ENCODE measurements at regions not wholly inside any gene's neighbourhood (a gene's known extent, or its start where the extent isn't known, plus 50 kb on each side); places are given as distances from the start of the nearest gene placed in this dataset.
"Not testable (repeated sequence)": the region's sequence is repeated elsewhere in the genome, so short reads cannot be mapped to it uniquely, and the experiment has no call there.

DNA sequence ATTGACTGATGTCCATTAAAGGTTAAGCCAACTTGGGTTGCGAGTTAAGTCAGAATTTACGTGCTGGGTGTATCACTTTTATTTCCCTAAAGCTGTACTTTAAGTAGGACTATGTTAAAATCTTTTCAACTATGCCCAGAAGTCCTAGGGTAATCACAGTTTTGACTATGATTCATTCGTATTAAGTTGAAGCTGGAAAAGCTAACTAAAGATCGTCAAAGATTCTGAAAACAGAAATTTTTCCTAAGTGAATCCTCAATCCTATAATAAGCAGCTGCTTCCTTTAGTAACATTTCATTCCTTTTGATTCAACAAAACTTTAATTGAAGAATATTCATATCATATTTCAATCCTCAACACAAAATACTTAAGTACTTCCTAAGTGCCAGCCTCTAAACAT lies 460.4 kb downstream of the ACTL7B start:
- H3K9me2 ChIP-seq (ENCODE audit: insufficient read depth): 0 out of 2 replicates have a peak, but pooled peaks cover 3% of the 10 kb centered on the region
- H3K4me1 Mint-ChIP-seq: no peaks in the 10 kb centered on the region
- H3K27me3 Mint-ChIP-seq (ENCODE audit: insufficient read depth, low read depth, poor library complexity): no peaks in the 10 kb centered on the region
- no peak overlapping the region for H3K4me3 ChIP-seq
- no peaks in the 10 kb centered on the region for H3K27me3 ChIP-seq (ENCODE audit: insufficient read depth)
- no peak for ATAC-seq
- H3K36me3 ChIP-seq (ENCODE audit: insufficient read depth): no peaks in the 10 kb centered on the region
- H3K27ac Mint-ChIP-seq: no peak overlapping the region
- TF ChIP-seq ZNF331 (CRISPR knock-in tag; IDR thresholded peaks at IDR 0.05; ENCODE audit: low read depth) (no peak), JUNB (IDR thresholded peaks at IDR 0.05; ENCODE audit: unreplicated experiment) (no peak)
- TF ChIP-seq, protein P1, sequence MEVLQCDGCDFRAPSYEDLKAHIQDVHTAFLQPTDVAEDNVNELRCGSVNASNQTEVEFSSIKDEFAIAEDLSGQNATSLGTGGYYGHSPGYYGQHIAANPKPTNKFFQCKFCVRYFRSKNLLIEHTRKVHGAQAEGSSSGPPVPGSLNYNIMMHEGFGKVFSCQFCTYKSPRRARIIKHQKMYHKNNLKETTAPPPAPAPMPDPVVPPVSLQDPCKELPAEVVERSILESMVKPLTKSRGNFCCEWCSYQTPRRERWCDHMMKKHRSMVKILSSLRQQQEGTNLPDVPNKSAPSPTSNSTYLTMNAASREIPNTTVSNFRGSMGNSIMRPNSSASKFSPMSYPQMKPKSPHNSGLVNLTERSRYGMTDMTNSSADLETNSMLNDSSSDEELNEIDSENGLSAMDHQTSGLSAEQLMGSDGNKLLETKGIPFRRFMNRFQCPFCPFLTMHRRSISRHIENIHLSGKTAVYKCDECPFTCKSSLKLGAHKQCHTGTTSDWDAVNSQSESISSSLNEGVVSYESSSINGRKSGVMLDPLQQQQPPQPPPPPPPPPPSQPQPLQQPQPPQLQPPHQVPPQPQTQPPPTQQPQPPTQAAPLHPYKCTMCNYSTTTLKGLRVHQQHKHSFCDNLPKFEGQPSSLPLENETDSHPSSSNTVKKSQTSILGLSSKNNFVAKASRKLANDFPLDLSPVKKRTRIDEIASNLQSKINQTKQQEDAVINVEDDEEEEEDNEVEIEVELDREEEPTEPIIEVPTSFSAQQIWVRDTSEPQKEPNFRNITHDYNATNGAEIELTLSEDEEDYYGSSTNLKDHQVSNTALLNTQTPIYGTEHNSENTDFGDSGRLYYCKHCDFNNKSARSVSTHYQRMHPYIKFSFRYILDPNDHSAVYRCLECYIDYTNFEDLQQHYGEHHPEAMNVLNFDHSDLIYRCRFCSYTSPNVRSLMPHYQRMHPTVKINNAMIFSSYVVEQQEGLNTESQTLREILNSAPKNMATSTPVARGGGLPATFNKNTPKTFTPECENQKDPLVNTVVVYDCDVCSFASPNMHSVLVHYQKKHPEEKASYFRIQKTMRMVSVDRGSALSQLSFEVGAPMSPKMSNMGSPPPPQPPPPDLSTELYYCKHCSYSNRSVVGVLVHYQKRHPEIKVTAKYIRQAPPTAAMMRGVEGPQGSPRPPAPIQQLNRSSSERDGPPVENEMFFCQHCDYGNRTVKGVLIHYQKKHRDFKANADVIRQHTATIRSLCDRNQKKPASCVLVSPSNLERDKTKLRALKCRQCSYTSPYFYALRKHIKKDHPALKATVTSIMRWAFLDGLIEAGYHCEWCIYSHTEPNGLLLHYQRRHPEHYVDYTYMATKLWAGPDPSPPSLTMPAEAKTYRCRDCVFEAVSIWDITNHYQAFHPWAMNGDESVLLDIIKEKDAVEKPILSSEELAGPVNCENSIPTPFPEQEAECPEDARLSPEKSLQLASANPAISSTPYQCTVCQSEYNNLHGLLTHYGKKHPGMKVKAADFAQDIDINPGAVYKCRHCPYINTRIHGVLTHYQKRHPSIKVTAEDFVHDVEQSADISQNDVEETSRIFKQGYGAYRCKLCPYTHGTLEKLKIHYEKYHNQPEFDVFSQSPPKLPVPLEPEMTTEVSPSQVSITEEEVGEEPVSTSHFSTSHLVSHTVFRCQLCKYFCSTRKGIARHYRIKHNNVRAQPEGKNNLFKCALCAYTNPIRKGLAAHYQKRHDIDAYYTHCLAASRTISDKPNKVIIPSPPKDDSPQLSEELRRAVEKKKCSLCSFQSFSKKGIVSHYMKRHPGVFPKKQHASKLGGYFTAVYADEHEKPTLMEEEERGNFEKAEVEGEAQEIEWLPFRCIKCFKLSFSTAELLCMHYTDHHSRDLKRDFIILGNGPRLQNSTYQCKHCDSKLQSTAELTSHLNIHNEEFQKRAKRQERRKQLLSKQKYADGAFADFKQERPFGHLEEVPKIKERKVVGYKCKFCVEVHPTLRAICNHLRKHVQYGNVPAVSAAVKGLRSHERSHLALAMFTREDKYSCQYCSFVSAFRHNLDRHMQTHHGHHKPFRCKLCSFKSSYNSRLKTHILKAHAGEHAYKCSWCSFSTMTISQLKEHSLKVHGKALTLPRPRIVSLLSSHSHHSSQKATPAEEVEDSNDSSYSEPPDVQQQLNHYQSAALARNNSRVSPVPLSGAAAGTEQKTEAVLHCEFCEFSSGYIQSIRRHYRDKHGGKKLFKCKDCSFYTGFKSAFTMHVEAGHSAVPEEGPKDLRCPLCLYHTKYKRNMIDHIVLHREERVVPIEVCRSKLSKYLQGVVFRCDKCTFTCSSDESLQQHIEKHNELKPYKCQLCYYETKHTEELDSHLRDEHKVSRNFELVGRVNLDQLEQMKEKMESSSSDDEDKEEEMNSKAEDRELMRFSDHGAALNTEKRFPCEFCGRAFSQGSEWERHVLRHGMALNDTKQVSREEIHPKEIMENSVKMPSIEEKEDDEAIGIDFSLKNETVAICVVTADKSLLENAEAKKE (CRISPR knock-in tag; IDR thresholded peaks at IDR 0.05): no peak
- TF ChIP-seq, protein P2, sequence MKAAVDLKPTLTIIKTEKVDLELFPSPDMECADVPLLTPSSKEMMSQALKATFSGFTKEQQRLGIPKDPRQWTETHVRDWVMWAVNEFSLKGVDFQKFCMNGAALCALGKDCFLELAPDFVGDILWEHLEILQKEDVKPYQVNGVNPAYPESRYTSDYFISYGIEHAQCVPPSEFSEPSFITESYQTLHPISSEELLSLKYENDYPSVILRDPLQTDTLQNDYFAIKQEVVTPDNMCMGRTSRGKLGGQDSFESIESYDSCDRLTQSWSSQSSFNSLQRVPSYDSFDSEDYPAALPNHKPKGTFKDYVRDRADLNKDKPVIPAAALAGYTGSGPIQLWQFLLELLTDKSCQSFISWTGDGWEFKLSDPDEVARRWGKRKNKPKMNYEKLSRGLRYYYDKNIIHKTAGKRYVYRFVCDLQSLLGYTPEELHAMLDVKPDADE (IDR thresholded peaks at IDR 0.05): no peak
- H4K20me1 ChIP-seq (replicated peaks; ENCODE audit: insufficient read depth): no peaks in the 10 kb centered on the region
- no peak overlapping the region; the same call in 1 of the 2 replicates for H2AFZ ChIP-seq
- H3K9me3 Mint-ChIP-seq: peaks cover 7% of the 10 kb centered on the region; the same call in 1 of the 3 replicates
- H3K4me3 Mint-ChIP-seq: no peak overlapping the region
- no peak overlapping the region for H3K4me2 ChIP-seq
- H3K36me3 Mint-ChIP-seq (ENCODE audit: low read depth): no peaks in the 10 kb centered on the region
- no peaks in the 10 kb centered on the region for H3K4me1 ChIP-seq (ENCODE audit: insufficient read depth)
- H3K79me2 ChIP-seq (replicated peaks; ENCODE audit: insufficient read depth): no peaks in the 10 kb centered on the region
- no peaks in the 10 kb centered on the region for H3F3A ChIP-seq (replicated peaks; ENCODE audit: low read depth)
- no peak overlapping the region for H3K27ac ChIP-seq (ENCODE audit: low read depth)
- no peak for DNase-seq (ENCODE audit: low spot score)

DNA sequence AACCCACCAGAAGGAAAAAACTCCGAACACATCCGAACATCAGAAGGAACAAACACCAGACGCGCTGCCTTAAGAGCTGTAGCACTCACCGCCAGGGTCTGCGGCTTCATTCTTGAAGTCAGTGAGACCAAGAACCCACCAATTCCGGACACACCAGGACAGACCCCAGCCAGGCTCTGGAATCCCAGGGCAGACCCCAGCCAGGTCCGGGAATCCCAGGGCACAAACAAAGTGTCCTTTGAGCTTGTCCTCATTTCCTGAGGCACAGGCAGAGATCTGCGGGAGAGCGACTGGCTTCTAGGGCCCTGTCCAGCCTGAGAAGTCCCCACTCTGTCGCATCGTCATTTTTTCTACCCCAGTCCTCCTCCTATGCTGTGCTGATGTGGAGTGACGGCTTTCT lies 461.1 kb downstream of the ACTL7B start:
- no peak overlapping the region for H3K27ac ChIP-seq (ENCODE audit: low read depth)
- no peaks in the 10 kb centered on the region for H3K27me3 ChIP-seq (ENCODE audit: insufficient read depth)
- peaks cover 7% of the 10 kb centered on the region; the same call in 1 of the 3 replicates for H3K9me3 Mint-ChIP-seq
- H3K4me1 Mint-ChIP-seq: no peaks in the 10 kb centered on the region
- H2AFZ ChIP-seq: no peak overlapping the region; the same call in 1 of the 2 replicates
- no peak overlapping the region for H3K27ac Mint-ChIP-seq
- no peak for DNase-seq (ENCODE audit: low spot score)
- no peaks in the 10 kb centered on the region for H3K79me2 ChIP-seq (replicated peaks; ENCODE audit: insufficient read depth)
- no peaks in the 10 kb centered on the region for H4K20me1 ChIP-seq (replicated peaks; ENCODE audit: insufficient read depth)
- no peaks in the 10 kb centered on the region for H3K27me3 Mint-ChIP-seq (ENCODE audit: insufficient read depth, low read depth, poor library complexity)
- no peaks in the 10 kb centered on the region for H3K36me3 Mint-ChIP-seq (ENCODE audit: low read depth)
- no peak for ATAC-seq
- H3K4me2 ChIP-seq: no peak overlapping the region
- no peaks in the 10 kb centered on the region for H3F3A ChIP-seq (replicated peaks; ENCODE audit: low read depth)
- no peak for TF ChIP-seq POLR2AphosphoS5 (IDR thresholded peaks at IDR 0.05; ENCODE audit: low read depth)
- H3K36me3 ChIP-seq (ENCODE audit: insufficient read depth): no peaks in the 10 kb centered on the region
- no peak overlapping the region for H3K4me3 ChIP-seq
- no peak overlapping the region for H3K4me3 Mint-ChIP-seq
- H3K4me1 ChIP-seq (ENCODE audit: insufficient read depth): no peaks in the 10 kb centered on the region
- no peaks in the 10 kb centered on the region for H3K9me2 ChIP-seq (ENCODE audit: insufficient read depth)

DNA sequence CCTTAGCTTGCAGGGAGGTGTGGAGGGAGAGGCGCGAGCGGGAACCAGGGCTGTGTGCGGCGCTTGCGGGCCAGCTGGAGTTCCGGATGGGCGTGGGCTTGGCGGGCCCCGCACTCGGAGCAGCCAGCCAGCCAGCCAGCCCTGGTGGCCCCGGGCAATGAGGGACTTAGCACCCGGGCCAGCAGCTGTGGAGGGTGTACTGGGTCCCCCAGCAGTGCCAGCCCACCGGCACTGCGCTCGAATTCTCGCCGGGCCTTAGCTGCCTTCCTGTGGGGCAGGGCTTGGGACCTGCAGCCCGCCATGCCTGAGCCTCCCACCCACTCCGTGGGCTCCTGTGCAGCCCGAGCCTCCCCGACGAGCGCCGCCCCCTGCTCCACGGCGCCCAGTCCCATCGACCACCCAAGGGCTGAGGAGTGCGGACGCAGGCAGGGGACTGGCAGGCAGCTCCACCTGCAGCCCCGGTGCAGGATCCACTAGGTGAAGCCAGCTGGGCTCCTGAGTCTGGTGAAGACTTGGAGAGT lies 462.2 kb downstream of the ACTL7B start:
- H3K4me1 ChIP-seq (ENCODE audit: insufficient read depth); H3K27me3 ChIP-seq (ENCODE audit: insufficient read depth); H2AFZ ChIP-seq; H3K36me3 ChIP-seq (ENCODE audit: insufficient read depth); H3K27ac Mint-ChIP-seq; H3K4me3 Mint-ChIP-seq; H3K27ac ChIP-seq (ENCODE audit: low read depth); DNase-seq (ENCODE audit: low spot score); ATAC-seq; H3K9me3 Mint-ChIP-seq; H3K4me2 ChIP-seq; H3K4me1 Mint-ChIP-seq; H4K20me1 ChIP-seq (replicated peaks; ENCODE audit: insufficient read depth); H3F3A ChIP-seq (replicated peaks; ENCODE audit: low read depth); H3K4me3 ChIP-seq; H3K79me2 ChIP-seq (replicated peaks; ENCODE audit: insufficient read depth); H3K27me3 Mint-ChIP-seq (ENCODE audit: insufficient read depth, low read depth, poor library complexity); H3K9me2 ChIP-seq (ENCODE audit: insufficient read depth); H3K36me3 Mint-ChIP-seq (ENCODE audit: low read depth): not testable (repeated sequence)

Measured in GM23338 (cell line).